Breast epithelium (tissue), 4 donors: ENCODE measurements at regions not wholly inside any gene's neighbourhood (a gene's known extent, or its start where the extent isn't known, plus 50 kb on each side); places are given as distances from the start of the nearest gene placed in this dataset.

Experiments
- DNase-seq, 2 donors: peaks; one replicate each; pipeline ENCODE4 v3.0.0-alpha.2; 2019; ENCODE audit warnings: low spot score in 2 of 2
- H3K27ac ChIP-seq, 2 donors: fragments of 200-600 bp; sonication (generic) in 1 of 2; one replicate each; pipeline ENCODE4 v1.5.1; 2016 to 2019; ENCODE audit warnings: mild to moderate bottlenecking in 1 of 2
- H3K27me3 ChIP-seq, 2 donors: fragments of 200-600 bp; sonication (generic) in 1 of 2; one replicate each; pipeline versions ENCODE4 v1.5.1 to v1.6.0; 2017 to 2019; ENCODE audit warnings: control low read depth in 1 of 2, mild to moderate bottlenecking in 1 of 2
- H3K36me3 ChIP-seq: fragments of 200-600 bp; one replicate; pipeline ENCODE4 v1.5.1; 2019
- H3K4me1 ChIP-seq, 2 donors: fragments of 200-600 bp; sonication (generic); one replicate each; pipeline ENCODE4 v1.5.1; 2016 to 2019; ENCODE audit warnings: control low read depth in 1 of 2
- H3K4me3 ChIP-seq, 3 donors: fragments of 200-600 bp; sonication (generic); 1 replicate in 2 of 3; 2 replicates in 1 of 3; pipeline ENCODE4 v1.5.1; 2016 to 2019; ENCODE audit warnings: mild to moderate bottlenecking in 3 of 3, moderate library complexity in 2 of 3
- H3K9me3 ChIP-seq, 2 donors: fragments of 200-600 bp; sonication (generic) in 1 of 2; one replicate each; pipeline ENCODE4 v1.5.1; 2016 to 2019; ENCODE audit warnings: control low read depth in 1 of 2
- POLR2A ChIP-seq: fragments of 450-650 bp; IDR thresholded peaks from one replicate; pipeline ENCODE4 v1.6.1; 2016; ENCODE audit warnings: antibody characterized with exemption, mild to moderate bottlenecking, moderate library complexity
- POLR2AphosphoS5 ChIP-seq, 3 donors: sonication (generic); formaldehyde crosslinking; IDR thresholded peaks; one replicate each; pipeline ENCODE4 v1.6.1; 2017; ENCODE audit warnings: antibody characterized with exemption in 3 of 3
- intact Hi-C: fragments of 100-400 bp; cut with DNase I; formaldehyde crosslinking; loops from one replicate; pipeline ENCODE4 v1.15.1; 2023; ENCODE audit warnings: low total_unique reads
- TF ChIP-seq, protein P1 (sequence below), 3 donors: fragments of 450-650 bp; IDR thresholded peaks; one replicate each; pipeline ENCODE4 v1.5.1; 2016 to 2017; ENCODE audit warnings: antibody characterized with exemption in 3 of 3, mild to moderate bottlenecking in 3 of 3, moderate library complexity in 3 of 3

DNA sequence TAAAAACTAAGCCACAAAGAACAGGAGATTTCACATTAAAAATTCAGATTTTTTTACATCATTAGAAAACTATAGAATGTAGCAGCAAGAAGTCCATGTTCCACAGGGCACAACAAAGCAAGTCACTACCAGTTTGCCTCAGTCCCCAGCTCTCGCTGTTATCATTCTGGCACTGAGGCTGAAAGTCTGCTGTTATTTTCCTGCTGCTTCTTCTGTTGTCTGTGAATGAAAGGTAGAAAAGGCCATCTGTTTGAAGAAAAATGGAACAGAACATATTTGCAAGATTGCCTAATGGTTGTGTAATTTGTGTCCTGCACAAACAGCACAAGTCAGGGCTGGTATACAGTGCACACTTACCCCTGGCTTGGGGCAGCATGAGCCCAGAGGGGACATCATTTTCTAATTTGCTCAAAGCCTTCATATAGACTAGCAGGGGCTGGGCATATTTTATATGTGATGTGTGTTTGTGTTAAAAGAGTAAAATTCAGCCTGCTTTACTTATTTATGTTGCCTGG lies 105.6 kb upstream of the COG2 start:
- DNase-seq, result no peak
- Histone ChIP-seq H3K27me3 (no peaks in the 10 kb centered on the region), H3K9me3 (peaks cover 7 to 14% of the 10 kb centered on the region in 2 donors), H3K4me1 (no peaks in the 10 kb centered on the region), H3K27ac (no peak overlapping the region), H3K4me3 (no peak overlapping the region), H3K36me3 (no peaks in the 10 kb centered on the region)
- TF ChIP-seq POLR2AphosphoS5 (IDR thresholded peaks at IDR 0.05) (no peak), POLR2A (no peak)
- TF ChIP-seq, protein P1, sequence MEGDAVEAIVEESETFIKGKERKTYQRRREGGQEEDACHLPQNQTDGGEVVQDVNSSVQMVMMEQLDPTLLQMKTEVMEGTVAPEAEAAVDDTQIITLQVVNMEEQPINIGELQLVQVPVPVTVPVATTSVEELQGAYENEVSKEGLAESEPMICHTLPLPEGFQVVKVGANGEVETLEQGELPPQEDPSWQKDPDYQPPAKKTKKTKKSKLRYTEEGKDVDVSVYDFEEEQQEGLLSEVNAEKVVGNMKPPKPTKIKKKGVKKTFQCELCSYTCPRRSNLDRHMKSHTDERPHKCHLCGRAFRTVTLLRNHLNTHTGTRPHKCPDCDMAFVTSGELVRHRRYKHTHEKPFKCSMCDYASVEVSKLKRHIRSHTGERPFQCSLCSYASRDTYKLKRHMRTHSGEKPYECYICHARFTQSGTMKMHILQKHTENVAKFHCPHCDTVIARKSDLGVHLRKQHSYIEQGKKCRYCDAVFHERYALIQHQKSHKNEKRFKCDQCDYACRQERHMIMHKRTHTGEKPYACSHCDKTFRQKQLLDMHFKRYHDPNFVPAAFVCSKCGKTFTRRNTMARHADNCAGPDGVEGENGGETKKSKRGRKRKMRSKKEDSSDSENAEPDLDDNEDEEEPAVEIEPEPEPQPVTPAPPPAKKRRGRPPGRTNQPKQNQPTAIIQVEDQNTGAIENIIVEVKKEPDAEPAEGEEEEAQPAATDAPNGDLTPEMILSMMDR (IDR thresholded peaks at IDR 0.05), result no peak
- intact Hi-C loops, result no loop called here

DNA sequence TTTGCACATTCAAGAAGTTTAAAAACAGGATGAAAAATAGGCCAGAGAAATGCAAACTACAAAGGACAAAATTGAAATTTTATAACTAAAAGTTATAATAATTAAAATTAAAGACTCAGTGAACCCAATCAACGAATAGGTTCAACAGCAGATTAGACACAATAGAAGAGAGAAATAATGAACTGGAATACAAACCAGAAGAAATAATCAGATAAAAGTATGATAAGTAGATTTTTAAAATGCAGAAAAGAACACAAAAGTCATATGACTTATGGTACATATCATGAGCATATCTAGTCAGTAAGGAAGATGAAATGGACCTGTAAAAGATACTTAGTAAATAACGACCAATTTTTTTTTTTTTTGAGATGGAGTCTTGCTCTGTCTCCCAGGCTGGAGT lies 108.1 kb upstream of the COG2 start:
- Histone ChIP-seq H3K9me3 (peaks cover 7 to 22% of the 10 kb centered on the region in 2 donors), H3K36me3 (no peaks in the 10 kb centered on the region), H3K4me1 (no peaks in the 10 kb centered on the region), H3K27me3 (no peaks in the 10 kb centered on the region), H3K4me3 (no peak overlapping the region), H3K27ac (no peak overlapping the region)
- DNase-seq, result no peak
- intact Hi-C loops, result no loop called here
- TF ChIP-seq POLR2A (no peak), POLR2AphosphoS5 (IDR thresholded peaks at IDR 0.05) (no peak)
- TF ChIP-seq, protein P1 (IDR thresholded peaks at IDR 0.05), result no peak

DNA sequence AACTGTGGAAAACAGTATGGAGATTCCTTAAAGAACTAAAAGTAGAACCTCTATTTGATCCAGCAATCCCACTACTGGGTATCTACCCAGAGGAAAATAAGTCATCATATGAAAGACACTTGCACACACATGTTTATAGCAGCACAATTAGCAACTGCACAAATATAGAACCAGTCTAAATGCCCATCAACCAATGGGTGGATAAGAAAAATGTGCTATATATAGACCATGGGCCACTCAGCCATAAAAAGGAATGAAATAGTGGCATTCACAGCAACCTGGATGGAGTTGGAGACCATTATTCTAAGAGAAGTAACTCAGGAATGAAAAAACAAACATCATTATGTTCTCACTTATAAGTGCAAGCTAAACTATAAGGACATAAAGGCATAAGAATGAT lies 105.0 kb upstream of the PGBD5 start:
- no peaks in the 10 kb centered on the region for H3K27me3 ChIP-seq
- H3K27ac ChIP-seq, result no peak overlapping the region
- intact Hi-C loops, result no loop called here
- TF ChIP-seq POLR2AphosphoS5 (IDR thresholded peaks at IDR 0.05), result no peak
- TF ChIP-seq POLR2A, result no peak
- TF ChIP-seq, protein P1 (IDR thresholded peaks at IDR 0.05), result no peak
- no peak for DNase-seq
- no peaks in the 10 kb centered on the region for H3K4me1 ChIP-seq
- H3K36me3 ChIP-seq, result no peaks in the 10 kb centered on the region
- H3K9me3 ChIP-seq, result peaks cover 12 to 22% of the 10 kb centered on the region in 2 donors
- H3K4me3 ChIP-seq, result no peak overlapping the region

DNA sequence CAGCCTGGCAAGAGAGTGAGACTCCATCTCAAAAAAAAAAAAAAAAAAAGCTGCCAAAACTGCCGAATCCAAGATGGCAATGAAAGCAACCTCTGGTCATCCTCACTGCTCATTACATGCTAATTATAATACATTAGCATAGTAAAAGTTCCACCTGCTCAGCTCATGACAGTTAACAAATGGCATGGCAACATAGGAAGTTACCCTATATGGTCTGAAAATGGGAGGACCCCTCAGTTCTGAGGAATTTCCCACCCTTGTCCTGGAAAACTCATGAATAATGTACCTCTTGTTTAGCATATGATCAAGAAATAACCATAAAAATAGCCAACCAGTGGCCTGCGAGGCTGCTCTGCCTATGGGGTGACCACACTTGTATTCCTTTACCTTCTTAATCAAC lies 93.1 kb upstream of the PGBD5 start:
- no peaks in the 10 kb centered on the region for H3K36me3 ChIP-seq

DNA sequence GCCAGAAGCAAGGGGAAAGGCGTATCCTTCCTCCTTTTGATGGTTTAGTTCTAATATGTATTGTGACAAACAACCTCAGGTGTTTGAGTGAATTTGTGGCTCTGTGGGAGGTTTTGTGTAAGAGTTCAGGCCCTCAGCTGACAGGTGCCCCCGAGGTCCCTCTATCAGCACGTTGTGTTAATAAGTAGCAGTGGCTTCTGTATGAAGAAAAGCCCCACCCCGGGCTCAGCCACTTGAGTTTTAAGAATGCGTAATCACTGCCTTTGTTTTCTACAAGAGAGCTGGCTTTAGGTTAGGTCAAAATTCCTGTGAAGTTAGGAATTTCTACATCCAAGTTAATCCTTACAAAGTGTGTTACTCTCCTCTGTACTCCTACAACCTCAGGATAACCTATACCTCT lies 92.4 kb upstream of the PGBD5 start:
- Histone ChIP-seq H3K36me3 (no peaks in the 10 kb centered on the region), H3K4me1 (no peaks in the 10 kb centered on the region), H3K27me3 (no peaks in the 10 kb centered on the region), H3K27ac (no peak overlapping the region), H3K9me3 (no peaks in the 10 kb centered on the region), H3K4me3 (no peak overlapping the region)
- intact Hi-C loops, result no loop called here
- TF ChIP-seq, protein P1 (IDR thresholded peaks at IDR 0.05), result no peak
- TF ChIP-seq POLR2A, result no peak
- no peak for TF ChIP-seq POLR2AphosphoS5 (IDR thresholded peaks at IDR 0.05)
- DNase-seq, result no peak

More for the DNA sequence above, 93.1 kb upstream of the PGBD5 start:
- intact Hi-C loops, result no loop called here
- no peak for DNase-seq
- Histone ChIP-seq H3K9me3 (no peaks in the 10 kb centered on the region), H3K27ac (no peak overlapping the region), H3K4me3 (no peak overlapping the region), H3K4me1 (no peaks in the 10 kb centered on the region), H3K27me3 (no peaks in the 10 kb centered on the region)
- TF ChIP-seq POLR2A (no peak), POLR2AphosphoS5 (IDR thresholded peaks at IDR 0.05) (no peak)
- TF ChIP-seq, protein P1 (IDR thresholded peaks at IDR 0.05), result no peak
